ENCODE measurements at regions not wholly inside any gene's neighbourhood (a gene's known extent, or its start where the extent isn't known, plus 50 kb on each side); places are given as distances from the start of the nearest gene placed in this dataset.

DNA sequence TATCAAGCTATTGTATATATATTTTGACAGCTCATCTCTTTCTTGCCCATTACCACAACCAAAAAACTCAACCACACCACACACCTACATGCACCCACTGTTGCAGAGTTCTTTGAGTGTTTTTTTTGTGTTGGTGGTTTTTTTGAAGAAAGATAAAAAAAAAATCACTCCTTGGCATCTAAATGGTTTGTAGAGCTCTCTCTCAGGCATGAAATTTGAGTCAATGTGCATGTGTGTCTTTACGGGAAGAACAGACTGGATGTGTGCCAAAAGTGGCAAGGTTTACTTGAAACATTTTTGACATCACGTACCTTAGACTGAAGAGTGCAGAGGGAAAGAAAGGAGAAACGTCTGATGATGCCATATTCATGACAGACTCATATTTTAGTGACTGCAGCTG is 154.2 kb downstream of the FHIP1A start:
- DNase-seq = no peak
- Mint-ChIP-seq H3K4me3 (no peak overlapping the region), H3K27ac (no peak overlapping the region), H3K9me3 (no peaks in the 10 kb centered on the region), H3K27me3 (ENCODE audit: low read depth, poor library complexity) (no peaks in the 10 kb centered on the region), H3K36me3 (ENCODE audit: low read depth) (no peaks in the 10 kb centered on the region), H3K4me1 (peaks cover 45% of the 10 kb centered on the region)
- no peak for TF ChIP-seq CTCF (IDR thresholded peaks at IDR 0.05)

DNA sequence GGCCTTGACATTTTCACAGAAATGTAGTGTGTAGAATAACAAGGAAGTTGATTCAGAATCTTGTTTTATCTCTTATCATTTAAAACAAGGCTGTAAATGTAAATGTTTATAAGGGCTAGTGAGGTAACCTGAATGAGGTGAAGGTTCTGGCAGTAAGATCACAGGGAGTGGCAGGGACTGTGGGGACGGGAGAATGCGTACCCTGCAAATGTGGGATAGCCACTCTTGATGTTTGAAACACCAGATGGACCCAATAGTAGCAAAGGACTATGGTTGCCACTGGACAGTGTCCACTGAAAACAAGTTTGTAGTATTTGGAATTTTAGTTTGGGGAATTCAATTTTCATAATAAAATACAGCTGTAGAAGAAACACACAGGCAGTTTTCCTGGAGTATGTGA is 155.3 kb downstream of the FHIP1A start:
- no peak for DNase-seq
- H3K27me3 Mint-ChIP-seq (ENCODE audit: low read depth, poor library complexity) = no peaks in the 10 kb centered on the region
- H3K9me3 Mint-ChIP-seq = no peaks in the 10 kb centered on the region
- H3K4me1 Mint-ChIP-seq = peaks cover 52% of the 10 kb centered on the region
- no peak overlapping the region for H3K27ac Mint-ChIP-seq
- no peak for TF ChIP-seq CTCF (IDR thresholded peaks at IDR 0.05)
- no peaks in the 10 kb centered on the region for H3K36me3 Mint-ChIP-seq (ENCODE audit: low read depth)
- H3K4me3 Mint-ChIP-seq = no peak overlapping the region

GRCh38 chr4:151565583-151565982 is 156.6 kb downstream of the FHIP1A start:
- no peak overlapping the region for H3K27ac Mint-ChIP-seq
- H3K4me3 Mint-ChIP-seq = no peak overlapping the region
- peaks cover 58% of the 10 kb centered on the region for H3K4me1 Mint-ChIP-seq
- no peak for TF ChIP-seq CTCF (IDR thresholded peaks at IDR 0.05)
- H3K9me3 Mint-ChIP-seq = no peaks in the 10 kb centered on the region
- H3K27me3 Mint-ChIP-seq (ENCODE audit: low read depth, poor library complexity) = no peaks in the 10 kb centered on the region
- H3K36me3 Mint-ChIP-seq (ENCODE audit: low read depth) = no peaks in the 10 kb centered on the region
- no peak for DNase-seq

DNA sequence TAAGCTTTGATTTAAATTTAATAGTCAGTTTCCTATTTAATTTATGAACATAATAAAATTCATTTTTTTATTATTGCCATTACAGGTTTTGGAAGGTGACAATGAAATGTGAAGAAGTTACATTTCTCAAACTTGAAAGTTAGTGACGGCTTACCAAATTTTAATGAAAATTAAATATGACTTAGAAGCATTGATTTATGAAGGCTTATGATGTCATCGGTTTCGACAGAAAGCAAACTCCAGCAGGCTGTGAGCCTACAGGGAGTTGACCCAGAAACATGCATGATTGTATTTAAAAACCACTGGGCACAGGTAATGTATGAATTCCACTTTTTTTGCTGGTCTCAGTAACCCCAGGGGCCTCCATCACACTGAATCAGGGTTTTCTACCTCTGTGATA is 157.1 kb downstream of the FHIP1A start:
- H3K36me3 Mint-ChIP-seq (ENCODE audit: low read depth) = no peaks in the 10 kb centered on the region
- no peaks in the 10 kb centered on the region for H3K27me3 Mint-ChIP-seq (ENCODE audit: low read depth, poor library complexity)
- no peak for DNase-seq
- H3K4me1 Mint-ChIP-seq = peaks cover 54% of the 10 kb centered on the region
- no peaks in the 10 kb centered on the region for H3K9me3 Mint-ChIP-seq
- TF ChIP-seq CTCF (IDR thresholded peaks at IDR 0.05) = no peak
- H3K27ac Mint-ChIP-seq = no peak overlapping the region
- no peak overlapping the region for H3K4me3 Mint-ChIP-seq

DNA sequence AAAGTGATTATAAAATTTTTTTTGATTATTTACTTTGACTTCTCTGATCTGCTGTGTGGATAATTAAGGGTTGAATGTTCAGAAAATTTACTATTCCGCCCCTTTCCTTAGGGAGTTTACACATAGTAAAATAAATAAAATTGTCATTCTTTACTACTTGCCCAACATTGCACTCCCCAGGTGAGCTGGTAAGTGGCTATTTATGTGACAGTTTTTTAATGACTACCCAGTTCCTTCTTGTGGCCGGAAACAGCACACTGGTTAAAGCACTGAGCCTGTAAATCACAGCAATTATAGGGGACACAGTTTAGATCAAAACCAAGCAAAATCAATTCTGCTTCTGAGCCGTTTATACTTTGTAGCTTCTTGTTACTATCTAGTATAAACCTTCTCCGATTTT is 158.1 kb downstream of the FHIP1A start:
- H3K36me3 Mint-ChIP-seq (ENCODE audit: low read depth) = no peaks in the 10 kb centered on the region
- no peak for TF ChIP-seq CTCF (IDR thresholded peaks at IDR 0.05)
- peaks cover 50% of the 10 kb centered on the region for H3K4me1 Mint-ChIP-seq
- H3K9me3 Mint-ChIP-seq = no peaks in the 10 kb centered on the region
- no peak for DNase-seq
- no peaks in the 10 kb centered on the region for H3K27me3 Mint-ChIP-seq (ENCODE audit: low read depth, poor library complexity)
- H3K27ac Mint-ChIP-seq = peak overlapping the region; percentile 64
- H3K4me3 Mint-ChIP-seq = no peak overlapping the region

- Mint-ChIP-seq H3K9me3 (no peaks in the 10 kb centered on the region), H3K4me3 (no peak overlapping the region), H3K4me1 (peaks cover 46% of the 10 kb centered on the region), H3K27me3 (ENCODE audit: low read depth, poor library complexity) (peaks cover 4% of the 10 kb centered on the region), H3K36me3 (ENCODE audit: low read depth) (no peaks in the 10 kb centered on the region), H3K27ac (no peak overlapping the region)
- TF ChIP-seq CTCF (IDR thresholded peaks at IDR 0.05) = no peak
- DNase-seq = no peak
Measured at GRCh38 chr4:151568966-151569365, 160.0 kb downstream of the FHIP1A start.
